NCI-H774 (cell line): ENCODE measurements at regions not wholly inside any gene's neighbourhood (a gene's known extent, or its start where the extent isn't known, plus 50 kb on each side); places are given as distances from the start of the nearest gene placed in this dataset.

Experiments used
- DNase-seq: peaks from one replicate; lab custom pipeline; 2025; lab: John Stamatoyannopoulos, UW

DNA sequence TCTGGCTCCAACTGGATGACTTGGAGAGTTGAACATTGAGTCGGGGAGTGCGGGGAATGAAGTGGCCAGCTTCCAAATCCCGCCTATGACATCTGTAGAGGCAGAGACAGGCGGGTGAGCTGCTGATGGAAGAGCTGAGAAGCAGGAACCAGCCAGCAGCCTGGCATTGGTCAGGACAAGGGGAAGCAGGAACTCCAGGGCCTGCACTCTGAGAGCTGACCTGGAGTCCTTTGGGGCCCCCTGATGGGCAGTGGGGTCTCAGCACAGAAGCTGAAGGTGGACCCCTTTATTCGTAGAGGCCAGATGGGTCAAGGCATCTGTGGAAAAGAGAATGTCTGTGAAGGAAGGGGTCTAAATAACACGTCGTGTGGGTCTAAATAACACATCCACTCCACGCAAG is 57.0 kb downstream of the SEC61G start:
- DNase-seq = no peak

DNA sequence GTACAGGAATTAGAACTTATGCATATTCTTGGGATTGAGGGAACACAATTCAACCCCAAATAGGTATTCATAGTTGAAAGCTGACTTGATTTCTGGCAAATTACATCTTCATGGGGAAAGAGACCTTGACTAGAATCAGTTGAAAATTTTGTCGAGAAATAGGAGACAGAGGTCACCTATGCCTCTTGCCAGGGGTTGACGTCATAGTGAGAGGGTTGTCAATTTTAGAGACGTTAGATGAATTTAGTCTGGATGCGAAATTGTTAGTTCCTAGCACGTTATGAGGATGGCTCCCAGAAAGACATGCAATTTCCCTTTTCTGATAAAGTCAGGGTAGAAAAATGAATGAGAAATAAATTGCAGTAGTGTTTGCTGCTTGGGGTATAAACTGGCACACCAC is 59.3 kb downstream of the SEC61G start:
- DNase-seq = no peak

DNA sequence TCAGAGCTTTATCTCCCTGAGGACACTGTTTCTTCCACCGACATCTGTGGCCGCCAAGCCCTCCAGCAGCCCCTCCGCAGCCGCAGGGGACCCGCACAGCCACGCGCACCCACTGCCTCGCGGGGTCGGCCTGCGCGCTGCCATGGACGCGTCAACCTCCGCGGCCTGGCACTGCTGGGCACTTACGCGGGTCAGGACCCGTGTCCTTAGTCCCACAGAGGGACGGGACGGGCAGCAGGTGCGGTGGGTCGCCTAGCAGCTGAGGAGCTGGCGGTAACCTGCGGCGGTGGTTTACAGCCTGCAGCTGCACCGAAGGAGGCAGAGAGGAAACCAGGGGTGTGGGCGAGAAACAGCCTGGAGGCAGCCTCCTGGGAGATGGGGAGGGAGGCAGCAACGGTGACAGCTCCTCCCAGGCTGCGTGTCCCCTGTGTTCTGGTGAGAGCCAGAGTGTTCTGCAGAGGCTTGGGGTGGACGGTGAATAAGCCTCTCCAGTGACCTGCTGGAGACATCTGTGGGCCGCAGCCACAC is 61.3 kb downstream of the SEC61G start:
- no peak for DNase-seq

DNA sequence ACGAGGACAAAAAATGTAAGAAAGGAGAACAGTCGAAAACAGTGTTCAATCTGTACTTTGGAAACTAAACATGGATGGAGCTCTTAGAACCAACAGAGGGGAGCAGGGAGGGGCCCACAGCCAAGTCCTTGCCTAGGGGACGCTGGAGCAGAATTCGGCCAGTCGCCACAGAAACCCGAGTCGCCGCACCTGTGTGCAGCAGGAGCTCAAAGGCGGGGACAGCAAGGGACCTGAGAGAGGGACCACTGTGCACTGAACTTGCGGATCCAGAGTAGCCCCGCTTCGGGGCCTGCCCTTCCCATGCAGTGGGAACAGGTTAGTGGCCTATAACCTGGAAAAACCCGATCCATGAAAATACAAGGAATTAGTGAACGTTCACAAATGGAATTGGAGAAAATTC is 68.1 kb downstream of the SEC61G start:
- DNase-seq = no peak

DNA sequence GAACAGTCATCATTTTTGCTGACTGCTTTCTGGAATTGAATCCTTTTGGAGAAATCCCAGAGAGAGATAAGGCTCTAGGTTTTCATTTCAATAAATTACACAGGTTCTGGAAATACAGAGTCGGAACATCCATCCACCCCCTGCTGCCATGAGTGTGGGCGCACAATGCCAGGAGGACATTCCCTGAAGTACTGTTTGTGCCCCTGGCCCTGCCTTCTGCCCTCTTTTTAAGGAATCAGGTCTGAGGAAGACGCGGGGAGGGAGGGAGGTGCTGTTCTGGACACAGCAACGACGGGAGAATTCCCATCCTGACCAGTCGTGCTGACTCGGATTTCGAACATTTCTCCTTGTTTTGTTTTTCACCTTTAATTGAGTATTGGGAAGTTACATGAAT is 69.0 kb downstream of the SEC61G start:
- no peak for DNase-seq

DNA sequence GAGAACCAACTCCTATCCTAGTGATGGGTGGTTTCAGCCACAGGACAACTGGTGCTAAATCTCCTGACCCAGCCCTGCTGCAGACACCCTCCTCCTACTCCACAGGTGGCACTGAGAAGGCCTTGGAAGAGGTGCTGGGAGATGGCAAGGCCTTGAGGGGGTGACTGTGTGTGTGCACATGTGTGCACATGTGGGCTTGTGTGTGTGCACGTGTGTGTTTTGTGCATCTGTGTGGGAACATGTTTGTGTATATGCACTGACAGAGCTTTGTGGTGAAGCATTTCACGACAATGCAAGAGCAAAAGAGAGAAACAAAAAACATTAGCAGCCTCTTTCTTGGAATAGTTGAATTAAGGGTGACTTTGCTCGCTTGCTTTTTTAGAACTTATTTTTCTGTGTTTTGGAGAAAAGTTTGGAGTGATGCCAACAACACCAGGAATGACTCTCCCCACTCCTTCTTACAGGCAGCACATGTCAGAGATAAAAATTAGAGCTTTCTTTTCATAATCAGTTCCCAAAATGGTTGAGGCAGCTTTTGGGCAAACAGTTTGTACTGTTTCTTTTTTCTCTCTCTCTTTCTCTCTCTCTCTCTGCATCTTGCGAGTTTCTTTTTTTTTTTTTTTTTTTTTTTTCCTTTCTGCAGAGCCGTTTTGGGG is 69.5 kb downstream of the SEC61G start:
- DNase-seq = no peak

DNA sequence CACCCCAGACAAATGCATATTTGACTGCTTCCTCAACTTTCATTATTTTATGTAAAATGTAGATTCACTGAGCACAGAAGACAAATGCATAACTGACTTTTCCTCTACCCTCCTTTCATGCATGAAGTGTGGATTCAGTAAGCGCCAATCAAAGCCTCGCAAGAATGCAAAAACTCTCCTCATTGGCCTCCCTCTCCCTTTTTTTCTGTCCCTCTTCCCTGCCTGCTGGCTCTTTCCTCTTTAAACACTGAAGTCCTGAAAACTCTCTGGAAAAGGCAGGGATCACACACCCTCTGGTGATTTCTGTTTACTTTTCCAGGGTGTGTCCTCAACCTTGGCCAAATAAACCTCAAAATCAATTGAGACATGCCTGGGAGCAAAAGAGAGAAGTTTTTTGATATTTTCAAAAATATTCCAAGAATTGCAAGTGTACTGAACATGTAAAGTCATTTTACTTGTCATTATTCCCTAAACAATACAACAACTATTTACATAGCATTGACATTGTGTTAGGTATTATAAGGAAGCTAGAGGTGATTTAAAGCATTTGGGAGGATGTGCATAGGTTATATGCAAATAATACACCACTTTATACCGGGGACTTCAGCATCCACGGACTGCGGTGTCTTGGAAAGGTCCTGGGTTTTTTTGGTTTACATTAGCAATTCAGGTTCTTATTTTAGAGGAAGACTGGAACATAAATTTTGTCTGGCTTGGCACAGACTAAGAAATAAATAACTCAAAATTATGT is 71.4 kb downstream of the SEC61G start:
- no peak for DNase-seq

DNA sequence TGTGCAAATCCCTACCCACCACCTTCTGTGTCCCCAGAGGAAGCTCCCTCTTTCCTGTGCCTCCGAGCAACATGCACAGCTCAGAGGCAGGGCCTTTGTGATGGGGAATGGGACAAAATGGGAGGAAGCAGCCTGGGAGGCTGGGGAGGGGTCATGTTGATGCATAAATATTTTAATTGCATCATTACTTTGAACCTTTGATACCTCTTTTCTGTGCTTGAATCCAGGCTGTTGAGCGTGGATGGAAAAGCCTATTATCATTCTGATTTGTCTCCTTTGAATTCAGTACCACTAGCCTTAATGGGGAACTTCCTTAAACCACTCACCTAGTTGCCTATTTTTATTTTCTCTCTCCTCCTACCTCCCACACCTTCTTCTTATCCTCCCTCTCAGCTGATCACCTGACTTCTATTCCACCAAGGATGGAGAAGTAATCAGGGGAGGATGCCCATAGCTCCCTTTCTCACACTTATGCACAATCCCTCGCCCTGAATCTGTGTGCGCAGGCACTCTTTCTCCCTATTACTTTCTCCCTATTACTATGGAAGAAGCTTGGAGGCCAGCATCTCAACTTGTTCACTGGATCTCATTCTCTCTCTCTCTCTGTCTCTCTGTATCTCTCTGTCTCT is 78.5 kb downstream of the SEC61G start:
- no peak for DNase-seq

DNA sequence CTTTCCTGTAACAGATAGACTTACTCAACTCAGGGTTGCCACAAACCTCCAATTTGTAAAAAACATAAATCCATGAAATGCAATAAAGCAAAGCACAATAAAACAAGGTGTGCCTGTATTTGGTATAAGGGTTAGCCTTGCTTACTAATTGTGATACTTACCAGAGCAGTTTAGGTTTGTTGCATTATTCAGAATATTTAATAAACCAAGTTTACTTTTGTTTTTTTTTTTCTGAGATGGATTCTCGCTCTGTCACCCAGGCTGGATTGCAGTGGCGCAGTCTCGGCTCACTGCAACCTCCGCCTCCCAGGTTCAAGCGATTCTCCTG is 79.6 kb downstream of the SEC61G start:
- no peak for DNase-seq

DNA sequence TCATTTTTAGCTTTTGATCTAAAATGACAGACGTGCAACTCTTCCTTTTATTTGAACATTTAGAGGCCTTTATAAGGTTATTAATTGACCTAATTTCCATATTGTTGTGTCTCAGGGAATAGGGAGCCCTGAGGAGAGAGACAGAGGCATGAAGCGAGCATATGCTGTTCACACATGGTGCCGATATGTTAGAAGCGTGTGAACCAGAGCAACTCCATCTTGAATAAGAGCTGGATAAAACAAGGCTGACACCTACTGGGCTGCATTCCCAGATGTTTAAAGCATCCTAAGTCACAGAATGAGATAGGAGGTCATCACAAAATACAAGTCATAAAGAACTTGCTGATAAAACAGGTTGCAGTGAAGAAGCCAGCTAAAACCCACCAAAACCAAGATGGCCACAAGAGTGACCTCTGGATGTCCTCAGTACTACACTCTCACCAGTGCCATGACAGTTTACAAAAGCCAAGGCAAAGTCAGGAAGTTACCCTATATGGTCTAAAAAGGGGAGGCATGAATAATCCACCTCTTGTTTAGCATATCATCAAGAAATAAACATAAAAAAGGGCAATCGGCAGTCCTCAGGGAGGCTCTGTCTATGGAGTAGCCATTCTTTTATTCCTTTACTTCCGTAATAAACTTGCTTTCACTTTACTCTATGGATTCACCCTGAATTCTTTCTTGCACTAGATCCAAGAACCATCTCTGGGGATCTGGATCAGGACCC is 80.1 kb downstream of the SEC61G start:
- DNase-seq = no peak

DNA sequence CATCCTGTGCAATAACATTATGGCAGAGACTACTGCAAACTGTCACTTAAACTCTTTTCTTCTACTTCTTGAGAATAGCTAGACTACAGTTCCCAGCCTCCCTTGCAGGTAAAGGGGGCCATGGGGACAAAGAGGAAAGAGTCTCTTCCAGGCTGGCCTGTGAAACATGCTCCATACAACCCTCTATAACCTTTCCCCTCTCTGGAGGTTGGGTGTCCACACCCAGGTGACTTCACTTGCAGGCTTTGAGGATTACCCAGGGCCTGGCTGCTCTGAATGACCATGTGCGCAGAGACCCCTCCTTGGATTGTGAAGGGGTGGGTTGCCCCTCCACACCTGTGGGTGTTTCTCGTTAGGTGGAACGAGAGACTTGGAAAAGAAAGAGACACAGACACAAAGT is 84.1 kb downstream of the SEC61G start:
- DNase-seq = no peak

DNA sequence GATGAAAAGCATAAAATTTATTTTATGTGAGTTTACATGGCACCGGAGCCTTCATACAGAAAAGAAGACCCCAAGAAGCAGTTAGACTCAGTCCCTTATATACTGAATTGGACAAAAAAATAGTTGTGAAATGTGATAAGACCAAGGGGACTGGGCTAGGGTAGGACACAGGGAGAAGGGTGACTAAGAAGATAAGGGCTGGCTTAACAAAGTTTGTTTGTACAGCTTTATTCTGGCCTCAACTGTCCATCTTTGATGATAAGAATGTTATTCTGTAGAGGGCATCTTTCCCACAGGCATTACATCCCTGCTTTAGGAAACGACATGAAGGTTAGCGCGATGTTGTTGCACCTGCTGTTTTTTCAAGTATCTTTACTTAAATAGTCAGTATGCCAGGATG is 86.5 kb downstream of the SEC61G start:
- DNase-seq = no peak

DNA sequence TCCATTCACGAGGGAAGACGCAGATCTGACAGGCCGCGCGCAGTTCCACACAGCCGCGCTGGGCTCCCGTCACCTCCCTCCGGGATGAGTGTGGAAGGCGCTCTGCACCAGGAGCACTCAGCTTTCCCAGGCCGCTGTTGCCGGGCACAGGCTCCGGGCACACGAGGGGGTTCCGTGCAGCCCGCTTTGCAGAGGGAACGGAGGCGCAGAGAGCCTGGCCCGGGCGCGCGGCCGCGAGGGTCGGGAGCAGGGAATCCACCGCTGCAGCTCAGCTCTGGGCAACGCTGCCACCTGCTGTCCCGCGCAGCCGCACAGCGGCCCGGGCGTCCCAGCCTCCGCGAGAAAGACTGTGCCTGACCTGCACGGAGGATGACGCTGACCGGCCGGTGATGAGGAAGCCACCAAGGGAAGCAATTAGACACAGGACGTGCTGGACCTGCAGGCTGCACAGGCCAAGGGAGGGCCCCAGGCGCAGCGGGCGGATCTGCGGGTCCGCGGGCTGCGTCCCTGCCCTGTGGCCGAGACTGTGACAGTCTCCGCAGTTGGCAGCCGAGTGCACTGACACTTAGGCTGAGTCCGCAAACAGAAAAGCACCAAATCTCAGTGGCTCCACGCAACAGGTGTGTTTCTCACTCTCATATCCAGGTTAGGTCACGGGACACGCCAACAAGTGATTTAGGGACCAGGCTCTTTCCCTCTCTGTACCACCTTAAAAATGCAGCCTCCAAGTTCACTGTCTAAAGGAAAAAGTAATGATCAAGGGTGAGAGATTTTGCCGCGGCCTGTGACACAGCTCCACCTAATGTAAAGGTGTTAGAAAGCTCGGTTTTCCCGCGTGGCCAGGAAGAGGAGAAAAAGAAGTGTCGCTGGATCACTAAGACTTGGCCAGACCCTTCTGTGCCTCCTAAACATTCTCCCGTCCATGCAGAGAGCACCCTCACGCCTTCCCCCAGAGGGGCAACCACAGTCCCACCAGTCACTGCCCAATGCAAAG is 94.5 kb downstream of the SEC61G start:
- DNase-seq = peak; percentile 62

DNA sequence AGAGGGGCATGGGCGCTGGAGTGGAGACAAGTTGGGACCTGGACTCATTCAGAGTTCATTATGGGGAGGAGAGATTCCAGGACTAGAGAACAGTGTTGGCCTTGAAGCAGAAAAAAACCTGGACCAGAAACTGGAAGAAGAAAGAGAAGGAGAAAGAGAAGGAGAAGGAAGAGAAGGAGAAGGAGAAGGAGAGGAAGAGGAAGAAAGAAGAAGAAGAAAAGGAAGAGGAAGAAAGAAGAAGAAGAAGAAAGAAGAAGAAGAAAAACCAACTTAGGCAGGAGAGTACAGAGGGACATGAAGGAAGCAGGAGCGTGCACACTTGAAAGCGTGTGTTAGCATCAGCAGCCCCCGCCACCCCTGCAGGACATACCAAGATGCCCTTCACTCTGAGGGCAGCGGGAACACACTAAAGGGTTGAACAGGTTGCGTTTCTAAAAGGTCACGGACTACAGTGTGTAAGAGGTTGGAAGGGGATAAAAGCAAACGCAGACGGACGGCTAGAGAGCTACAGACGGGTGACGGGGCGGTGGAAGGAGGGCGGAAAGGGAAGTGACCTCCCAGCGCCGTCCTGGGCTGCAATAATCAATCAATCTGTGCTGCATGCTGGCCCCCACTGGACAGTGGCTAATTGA is 95.3 kb downstream of the SEC61G start:
- no peak for DNase-seq

DNA sequence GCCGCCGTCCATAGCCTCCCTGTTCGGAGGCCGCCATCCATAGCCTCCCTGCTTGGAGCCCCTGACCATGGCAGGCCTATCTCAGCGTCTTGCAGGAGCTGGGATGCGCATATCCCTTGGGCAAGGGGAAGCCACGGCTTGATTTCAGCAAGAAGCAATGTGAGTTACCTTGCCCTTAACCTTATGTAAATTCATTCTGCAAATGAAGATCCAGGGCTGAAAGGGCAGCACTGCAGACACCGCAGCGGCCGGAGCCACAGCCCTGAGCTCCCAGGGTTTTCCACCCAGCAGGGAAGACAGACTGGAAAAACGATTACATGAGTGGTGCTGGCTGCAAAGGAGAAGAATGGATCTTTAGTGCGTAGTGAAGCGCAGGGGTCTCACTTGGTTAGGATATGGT is 95.8 kb downstream of the SEC61G start:
- DNase-seq = no peak

DNA sequence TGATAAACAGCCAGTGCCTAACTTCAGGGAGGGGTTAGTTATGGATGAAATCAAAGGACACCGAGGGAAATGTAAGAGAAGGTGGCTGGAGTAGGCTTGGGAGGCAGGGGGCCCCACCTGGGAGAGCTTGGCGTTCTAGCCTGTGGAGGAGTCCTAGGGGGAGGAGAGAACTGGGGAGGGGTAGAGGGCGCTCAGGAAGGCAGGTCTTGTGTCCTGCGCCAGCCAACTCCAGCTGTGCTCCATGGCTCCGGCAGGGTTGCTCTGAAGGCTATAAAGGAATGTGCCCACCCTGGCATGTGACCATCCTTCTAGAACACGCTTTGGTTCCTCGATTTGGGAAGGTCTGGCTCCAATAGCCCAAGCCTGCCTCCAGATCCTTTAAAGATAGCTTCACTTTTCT is 96.3 kb downstream of the SEC61G start:
- no peak for DNase-seq

DNA sequence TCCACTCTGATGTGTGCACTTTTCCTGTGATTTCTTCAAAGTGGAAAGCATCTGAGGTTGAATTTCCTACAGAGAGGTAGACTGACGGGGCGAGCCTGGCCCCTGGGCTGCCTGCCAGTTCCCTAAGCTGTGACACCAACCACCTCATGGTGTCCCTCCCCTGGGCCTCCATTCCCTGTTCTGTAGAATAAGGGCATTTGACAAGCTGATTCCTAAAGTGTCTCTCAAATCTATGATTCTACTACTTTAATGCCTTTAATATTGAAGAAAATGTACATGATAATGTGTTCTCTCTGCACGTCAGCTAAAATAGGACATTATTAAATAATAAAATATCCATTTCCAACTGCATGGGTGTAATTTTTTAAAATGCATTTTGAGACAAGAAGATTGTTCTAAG is 105.1 kb downstream of the SEC61G start:
- no peak for DNase-seq

DNA sequence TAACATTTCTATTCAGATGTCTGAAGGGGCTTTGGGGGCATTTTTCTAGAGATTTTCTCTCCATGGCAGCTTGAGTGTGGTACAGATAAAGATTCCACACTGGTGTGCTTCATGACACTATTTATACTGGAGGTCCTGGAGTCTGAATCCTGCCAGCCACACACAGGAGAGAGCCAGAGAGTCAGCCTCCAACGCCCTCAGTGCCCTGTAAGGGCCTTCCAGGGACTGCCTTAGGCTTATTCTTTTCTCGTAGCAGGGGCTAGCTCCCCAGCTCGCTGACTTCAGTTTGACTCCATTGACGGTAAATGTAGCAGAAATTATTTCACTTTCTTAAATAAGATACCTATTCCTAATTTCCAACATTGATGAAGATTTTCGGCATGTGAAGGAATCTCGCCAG is 100.9 kb downstream of the VSTM2A start:
- DNase-seq = no peak

DNA sequence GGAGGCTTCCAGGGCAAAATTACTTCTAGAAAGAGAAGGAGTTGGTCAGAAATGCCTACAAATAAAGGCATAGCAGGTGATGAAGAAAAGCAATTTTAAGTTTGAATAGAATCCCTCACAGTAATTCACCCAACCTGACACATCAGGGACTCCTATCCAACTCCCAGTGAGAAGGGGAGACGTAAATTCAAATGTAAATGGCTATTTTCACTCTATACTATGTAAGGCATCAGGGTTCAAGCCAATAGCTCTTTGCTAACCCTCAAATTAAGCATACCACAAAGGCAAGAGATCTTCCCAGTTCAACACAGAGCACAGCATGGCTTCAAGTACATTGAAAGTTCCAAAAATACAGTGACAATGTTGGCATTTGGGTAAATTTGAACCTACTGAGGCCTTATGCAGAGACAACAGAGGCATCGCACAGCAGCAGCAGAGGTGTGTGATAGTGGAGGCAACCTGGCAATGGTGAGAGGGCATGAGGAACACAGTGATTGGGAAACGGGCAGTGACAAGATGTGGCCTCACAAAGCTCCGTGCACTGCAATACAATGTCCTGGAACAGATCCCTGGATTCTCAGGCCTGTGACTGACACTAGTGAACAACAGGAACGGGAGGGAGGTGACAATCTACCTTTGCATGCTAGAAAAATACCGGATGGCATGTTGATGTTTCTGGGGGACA is 95.7 kb downstream of the VSTM2A start:
- no peak for DNase-seq

DNA sequence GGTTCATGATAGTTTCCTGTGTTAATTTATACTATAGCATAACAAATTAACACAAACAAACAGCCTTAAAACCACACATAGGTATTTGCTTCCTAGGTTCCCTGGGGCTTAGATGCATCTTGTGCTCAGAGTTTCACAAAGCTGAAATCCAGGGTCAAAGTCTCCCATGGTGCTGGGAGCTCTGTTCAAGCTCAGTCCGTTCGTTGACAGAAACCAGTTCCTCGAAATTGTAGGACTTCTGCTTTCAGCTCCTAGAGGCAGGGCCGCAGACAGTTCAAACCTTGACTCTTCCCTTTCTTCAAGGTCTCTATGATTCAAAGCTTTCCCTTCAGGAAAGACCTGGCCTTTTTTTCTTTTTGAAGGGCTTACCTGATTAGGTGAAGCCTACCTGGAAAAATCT is 90.5 kb downstream of the VSTM2A start:
- DNase-seq = no peak
